Astrocyte (in vitro differentiated cells and primary cell): ENCODE measurements at regions not wholly inside any gene's neighbourhood (a gene's known extent, or its start where the extent isn't known, plus 50 kb on each side); places are given as distances from the start of the nearest gene placed in this dataset.

Experiments
- DNase-seq: peaks from one replicate; pipeline ENCODE4 v3.0.0-alpha.2; 2010; ENCODE audit warnings: low read depth
- FAIRE-seq: peaks from 2 replicates; lab custom pipeline; 2011; peaks lifted over from hg19 to GRCh38; lab: Jason Lieb, UNC
- H2AFZ ChIP-seq: 2 replicates; pipeline ENCODE4 v1.6.0; 2012; ENCODE audit warnings: low read depth, low read length, inconsistent platforms
- H3K27ac ChIP-seq: 2 replicates; pipeline ENCODE4 v1.5.1; 2011; ENCODE audit warnings: low read depth, low read length, inconsistent platforms
- H3K27me3 ChIP-seq: 2 replicates; pipeline ENCODE4 v1.6.0; 2011; ENCODE audit warnings: low read length, inconsistent platforms; ENCODE audit not compliant: insufficient read depth
- H3K36me3 ChIP-seq: 2 replicates; pipeline ENCODE4 v1.5.1; 2011; ENCODE audit warnings: low read length, inconsistent platforms; ENCODE audit not compliant: insufficient read depth
- H3K4me1 ChIP-seq: 2 replicates; pipeline ENCODE4 v1.5.1; 2011; ENCODE audit warnings: low read length, inconsistent platforms; ENCODE audit not compliant: insufficient read depth
- H3K4me2 ChIP-seq: 2 replicates; pipeline ENCODE4 v1.6.0; 2012; ENCODE audit warnings: low read length, inconsistent platforms
- H3K4me3 ChIP-seq: 2 replicates; pipeline ENCODE4 v1.5.1; 2011; ENCODE audit warnings: low read depth, mild to moderate bottlenecking, low read length, inconsistent platforms; ENCODE audit not compliant: insufficient read depth
- H3K79me2 ChIP-seq: 2 replicates; pipeline ENCODE4 v1.6.0; 2012; ENCODE audit warnings: mild to moderate bottlenecking, low read length, inconsistent platforms; ENCODE audit not compliant: insufficient read depth
- H3K9ac ChIP-seq: 2 replicates; pipeline ENCODE4 v1.6.0; 2012; ENCODE audit warnings: mild to moderate bottlenecking, low read length, inconsistent platforms
- H3K9me3 ChIP-seq: 2 replicates; pipeline ENCODE4 v1.5.1; 2012; ENCODE audit warnings: low read depth, mild to moderate bottlenecking, low read length, inconsistent platforms; ENCODE audit not compliant: insufficient read depth
- H4K20me1 ChIP-seq: 2 replicates; pipeline ENCODE4 v1.6.0; 2012; ENCODE audit warnings: low read length, inconsistent platforms; ENCODE audit not compliant: insufficient read depth
- H3K27ac Mint-ChIP-seq: one replicate; pipeline ENCODE4 v1.8.0; 2021; ENCODE audit warnings: mild to moderate bottlenecking, mixed read lengths; ENCODE audit not compliant: unreplicated experiment
- H3K27me3 Mint-ChIP-seq: one replicate; pipeline ENCODE4 v1.8.0; 2021; ENCODE audit warnings: low read depth, mixed read lengths; ENCODE audit not compliant: unreplicated experiment
- H3K36me3 Mint-ChIP-seq: one replicate; pipeline ENCODE4 v1.8.0; 2021; ENCODE audit warnings: low read depth, mixed read lengths; ENCODE audit not compliant: unreplicated experiment
- H3K4me1 Mint-ChIP-seq: one replicate; pipeline ENCODE4 v1.8.0; 2021; ENCODE audit warnings: low read depth, mixed read lengths; ENCODE audit not compliant: unreplicated experiment
- H3K4me3 Mint-ChIP-seq: one replicate; pipeline ENCODE4 v1.8.0; 2021; ENCODE audit warnings: mild to moderate bottlenecking, moderate library complexity, mixed read lengths; ENCODE audit not compliant: unreplicated experiment
- H3K9me3 Mint-ChIP-seq: one replicate; pipeline ENCODE4 v1.8.0; 2021; ENCODE audit warnings: mild to moderate bottlenecking, mixed read lengths; ENCODE audit not compliant: unreplicated experiment
- CTCF ChIP-seq: IDR thresholded peaks from 2 replicates; pipeline ENCODE4 v1.5.1; 2011; ENCODE audit warnings: low read depth, mild to moderate bottlenecking, inconsistent platforms, low read length, moderate library complexity; ENCODE audit not compliant: insufficient read depth
- EZH2 ChIP-seq: IDR thresholded peaks from 2 replicates; pipeline ENCODE4 v1.6.1; 2012; ENCODE audit warnings: mild to moderate bottlenecking, low read length, inconsistent platforms; ENCODE audit not compliant: insufficient read depth

GRCh38 chr9:135418161-135418560 lies 61.4 kb upstream of the PPP1R26 start:
- no peaks in the 10 kb centered on the region for H4K20me1 ChIP-seq
- FAIRE-seq (no peak), DNase-seq (no peak)
- H3K4me1 ChIP-seq: no peaks in the 10 kb centered on the region
- H3K27me3 ChIP-seq: no peaks in the 10 kb centered on the region
- H3K36me3 ChIP-seq: no peaks in the 10 kb centered on the region
- Mint-ChIP-seq H3K27me3 (peaks cover 47% of the 10 kb centered on the region), H3K9me3 (peaks cover 2% of the 10 kb centered on the region), H3K27ac (no peak overlapping the region), H3K4me3 (no peak overlapping the region), H3K4me1 (no peaks in the 10 kb centered on the region), H3K36me3 (no peaks in the 10 kb centered on the region)
- no peak overlapping the region for H3K27ac ChIP-seq
- no peak overlapping the region for H3K9ac ChIP-seq
- no peak overlapping the region for H2AFZ ChIP-seq
- H3K4me3 ChIP-seq: no peak overlapping the region
- no peak overlapping the region for H3K4me2 ChIP-seq
- no peaks in the 10 kb centered on the region for H3K79me2 ChIP-seq
- no peaks in the 10 kb centered on the region for H3K9me3 ChIP-seq
- no peak for TF ChIP-seq CTCF
- no peak for TF ChIP-seq EZH2

- no peaks in the 10 kb centered on the region for H3K4me1 ChIP-seq
- H3K79me2 ChIP-seq: no peaks in the 10 kb centered on the region
- H3K27me3 Mint-ChIP-seq: peaks cover 45% of the 10 kb centered on the region
- no peaks in the 10 kb centered on the region for H3K36me3 ChIP-seq
- H3K27me3 ChIP-seq: no peaks in the 10 kb centered on the region
- H3K4me3 Mint-ChIP-seq: no peak overlapping the region
- H3K27ac ChIP-seq: no peak overlapping the region
- FAIRE-seq: no peak
- no peak overlapping the region for H3K9ac ChIP-seq
- no peak for TF ChIP-seq EZH2
- TF ChIP-seq CTCF: no peak
- no peaks in the 10 kb centered on the region for H3K36me3 Mint-ChIP-seq
- H3K27ac Mint-ChIP-seq: no peak overlapping the region
- no peak overlapping the region for H2AFZ ChIP-seq
- no peak overlapping the region for H3K4me3 ChIP-seq
- H4K20me1 ChIP-seq: no peaks in the 10 kb centered on the region
- DNase-seq: no peak
- H3K9me3 ChIP-seq: peaks cover 3% of the 10 kb centered on the region
- H3K9me3 Mint-ChIP-seq: peaks cover 7% of the 10 kb centered on the region
- H3K4me1 Mint-ChIP-seq: no peaks in the 10 kb centered on the region
- no peak overlapping the region for H3K4me2 ChIP-seq
These were observed 60.5 kb upstream of the PPP1R26 start for GRCh38 chr9:135419106-135419505.

- no peaks in the 10 kb centered on the region for H4K20me1 ChIP-seq
- H2AFZ ChIP-seq: no peak overlapping the region
- H3K9me3 ChIP-seq: peaks cover 3% of the 10 kb centered on the region
- H3K27me3 ChIP-seq: no peaks in the 10 kb centered on the region
- no peaks in the 10 kb centered on the region for H3K36me3 Mint-ChIP-seq
- H3K4me3 Mint-ChIP-seq: no peak overlapping the region
- H3K4me2 ChIP-seq: no peak overlapping the region
- FAIRE-seq (no peak), DNase-seq (no peak)
- H3K4me3 ChIP-seq: no peak overlapping the region
- TF ChIP-seq CTCF (no peak), EZH2 (no peak)
- H3K4me1 ChIP-seq: no peaks in the 10 kb centered on the region
- H3K27me3 Mint-ChIP-seq: peaks cover 25% of the 10 kb centered on the region
- no peaks in the 10 kb centered on the region for H3K4me1 Mint-ChIP-seq
- peaks cover 10% of the 10 kb centered on the region for H3K9me3 Mint-ChIP-seq
- no peak overlapping the region for H3K27ac ChIP-seq
- no peak overlapping the region for H3K27ac Mint-ChIP-seq
- no peak overlapping the region for H3K9ac ChIP-seq
- no peaks in the 10 kb centered on the region for H3K36me3 ChIP-seq
- H3K79me2 ChIP-seq: no peaks in the 10 kb centered on the region
These were observed 57.1 kb upstream of the PPP1R26 start for GRCh38 chr9:135422341-135422944.
